Keratinocyte (primary cell): ENCODE measurements at regions not wholly inside any gene's neighbourhood (a gene's known extent, or its start where the extent isn't known, plus 50 kb on each side); places are given as distances from the start of the nearest gene placed in this dataset.

Source experiments
- CTCF ChIP-seq, 3 experiments: IDR thresholded peaks in 1 of 3; conservative IDR thresholded peaks in 1 of 3; optimal IDR thresholded peaks in 1 of 3; 2 replicates in 2 of 3; 3 replicates in 1 of 3; pipeline versions ENCODE3 to v1.5.1; 2011; ENCODE audit warnings: low read length in 3 of 3, mild to moderate bottlenecking in 3 of 3, moderate library complexity in 2 of 3, control low read depth in 1 of 3, inconsistent platforms in 1 of 3; ENCODE audit not compliant: insufficient read depth in 2 of 3; ENCODE audit errors: extremely low read depth in 1 of 3
- EZH2 ChIP-seq: IDR thresholded peaks from one replicate; pipeline ENCODE4 v1.6.1; 2012; ENCODE audit warnings: inconsistent platforms, mild to moderate bottlenecking, low read length, moderate library complexity

DNA sequence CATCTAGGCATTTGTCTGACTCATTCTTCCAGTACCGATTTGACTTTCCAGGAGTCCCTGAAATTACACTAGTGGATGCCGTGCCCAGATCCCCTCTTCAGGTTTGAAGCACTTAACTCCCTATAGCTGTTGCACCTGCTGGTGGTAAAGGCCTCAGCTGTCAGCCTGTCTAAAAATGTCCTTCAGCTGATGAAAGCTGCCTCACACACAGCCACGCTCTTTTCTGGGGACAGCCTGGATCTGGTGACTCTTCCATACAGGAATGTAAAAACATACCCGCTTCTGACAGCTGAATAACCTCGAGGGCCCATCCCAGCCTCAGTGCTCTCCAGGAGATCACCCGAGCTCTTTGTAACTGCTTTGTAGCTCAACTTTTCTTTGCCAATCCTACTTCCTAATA, 534.1 kb upstream of the GRM7 start:
- no peak for TF ChIP-seq CTCF (optimal IDR thresholded peaks at IDR 0.05 in 1 of 3, IDR thresholded peaks at IDR 0.05 in 1 of 3, conservative IDR thresholded peaks at IDR 0.05 in 1 of 3; ENCODE audit: extremely low read depth in 1 of 3, insufficient read depth in 2 of 3, low read length in 3 of 3)
- TF ChIP-seq EZH2 = no peak
